GM18907 (cell line): ENCODE measurements at regions not wholly inside any gene's neighbourhood (a gene's known extent, or its start where the extent isn't known, plus 50 kb on each side); places are given as distances from the start of the nearest gene placed in this dataset.

Experiments used
- ATAC-seq: cut with Tn5 transposase; IDR thresholded peaks from one replicate; pipeline ENCODE4 v1.9.1; 2021; ENCODE audit warnings: mild to moderate bottlenecking, moderate library complexity; ENCODE audit not compliant: unreplicated experiment

GRCh38 chr10:3471927-3472286, 299.3 kb upstream of the PITRM1 start:
- no peak for ATAC-seq

- no peak for ATAC-seq
These were observed 298.9 kb upstream of the PITRM1 start for GRCh38 chr10:3471472-3471871.

GRCh38 chr10:3470191-3470590, 297.6 kb upstream of the PITRM1 start:
- ATAC-seq, result no peak

- no peak for ATAC-seq
These were observed 297.0 kb upstream of the PITRM1 start for GRCh38 chr10:3469639-3470020.

- no peak for ATAC-seq
These were observed 296.5 kb upstream of the PITRM1 start for GRCh38 chr10:3468919-3469638.

GRCh38 chr10:3467052-3467951, 294.7 kb upstream of the PITRM1 start:
- ATAC-seq, result no peak

- no peak for ATAC-seq
These were observed 292.9 kb upstream of the PITRM1 start for GRCh38 chr10:3465406-3465891.

GRCh38 chr10:3464760-3465405, 292.3 kb upstream of the PITRM1 start:
- no peak for ATAC-seq

- ATAC-seq, result no peak
These were observed 288.0 kb upstream of the PITRM1 start for GRCh38 chr10:3460420-3461128.

GRCh38 chr10:3455385-3456334, 283.1 kb upstream of the PITRM1 start:
- ATAC-seq, result no peak

GRCh38 chr10:3452683-3453361, 280.2 kb upstream of the PITRM1 start:
- no peak for ATAC-seq

GRCh38 chr10:3452173-3452626, 279.6 kb upstream of the PITRM1 start:
- ATAC-seq, result no peak

GRCh38 chr10:3451516-3452172, 279.1 kb upstream of the PITRM1 start:
- ATAC-seq, result no peak

- no peak for ATAC-seq
These were observed 273.6 kb upstream of the PITRM1 start for GRCh38 chr10:3446221-3446620.

- no peak for ATAC-seq
These were observed 273.1 kb upstream of the PITRM1 start for GRCh38 chr10:3445648-3446047.

GRCh38 chr10:3442451-3442990, 269.9 kb upstream of the PITRM1 start:
- no peak for ATAC-seq

- ATAC-seq, result no peak
These were observed 266.6 kb upstream of the PITRM1 start for GRCh38 chr10:3439183-3439582.

GRCh38 chr10:3438606-3439005, 266.0 kb upstream of the PITRM1 start:
- no peak for ATAC-seq
